ENCODE measurements at regions not wholly inside any gene's neighbourhood (a gene's known extent, or its start where the extent isn't known, plus 50 kb on each side); places are given as distances from the start of the nearest gene placed in this dataset.
"Not testable (repeated sequence)": the region's sequence is repeated elsewhere in the genome, so short reads cannot be mapped to it uniquely, and the experiment has no call there.

DNA sequence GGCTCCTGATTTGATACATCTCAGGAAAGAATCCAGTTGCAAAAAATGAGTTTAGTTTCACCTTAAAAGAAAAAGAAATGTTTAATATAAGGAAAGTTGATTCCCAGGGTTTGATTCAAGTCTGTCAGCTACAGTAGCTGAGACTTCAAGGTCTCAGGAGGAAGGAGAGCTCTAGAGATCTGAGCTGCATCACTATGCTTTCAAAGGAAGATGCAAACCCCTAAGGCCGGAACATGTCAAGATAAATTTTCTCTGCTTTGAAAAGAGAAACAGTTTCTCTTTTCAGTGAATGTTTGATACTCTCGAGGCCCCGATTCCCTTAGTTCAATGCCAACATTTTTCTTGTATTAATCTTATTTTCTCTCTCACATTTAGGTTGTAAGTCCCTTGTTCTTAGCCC lies 128.6 kb downstream of the RGPD3 start:
- Histone ChIP-seq H3K27ac (no peak overlapping the region), H3K4me3 (no peak overlapping the region)

DNA sequence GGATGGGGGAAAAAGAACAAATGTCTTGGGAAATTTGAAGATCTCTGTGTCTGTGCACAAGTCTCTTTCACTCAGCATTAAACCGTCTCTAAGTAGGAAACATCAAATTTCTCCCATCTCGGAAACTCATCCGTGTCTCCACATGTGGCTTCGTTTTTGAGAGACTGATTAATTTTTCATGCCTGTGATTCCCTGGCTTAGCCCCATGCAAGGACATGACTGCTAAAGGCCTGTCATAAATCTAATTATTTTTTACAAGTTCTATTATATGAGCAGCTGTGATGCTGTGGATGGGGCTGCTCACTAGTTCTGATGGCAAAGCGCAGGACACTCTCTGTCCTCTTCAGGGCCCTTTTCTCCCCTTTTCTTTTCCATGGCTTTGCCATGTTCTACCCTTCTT lies 129.1 kb downstream of the RGPD3 start:
- Histone ChIP-seq H3K4me3 (no peak overlapping the region), H3K27ac (no peak overlapping the region)

GRCh38 chr2:106338043-106338442 lies 130.2 kb downstream of the RGPD3 start:
- no peak overlapping the region for H3K27ac ChIP-seq
- H3K4me3 ChIP-seq: no peak overlapping the region

DNA sequence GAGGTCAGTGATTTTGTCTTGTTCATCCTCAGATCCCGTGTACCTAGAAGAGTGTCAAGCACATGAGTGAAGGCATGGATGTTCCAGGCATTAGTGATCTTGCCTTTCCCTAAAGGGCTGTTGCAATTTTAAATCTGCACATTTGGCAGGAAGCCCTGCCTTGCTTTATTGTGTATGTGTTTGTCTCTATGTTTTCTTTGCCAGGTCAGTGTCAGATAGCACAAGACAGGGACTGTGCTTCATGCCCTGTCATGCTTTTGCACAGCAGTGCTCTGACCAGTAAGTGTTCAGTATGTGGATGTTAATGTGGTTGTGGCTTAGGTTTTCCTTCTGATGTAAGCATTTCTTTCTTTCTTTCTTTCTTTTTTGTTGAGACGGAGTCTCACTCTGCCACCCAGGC lies 131.5 kb downstream of the RGPD3 start:
- Histone ChIP-seq H3K4me3 (no peak overlapping the region), H3K27ac (no peak overlapping the region)

DNA sequence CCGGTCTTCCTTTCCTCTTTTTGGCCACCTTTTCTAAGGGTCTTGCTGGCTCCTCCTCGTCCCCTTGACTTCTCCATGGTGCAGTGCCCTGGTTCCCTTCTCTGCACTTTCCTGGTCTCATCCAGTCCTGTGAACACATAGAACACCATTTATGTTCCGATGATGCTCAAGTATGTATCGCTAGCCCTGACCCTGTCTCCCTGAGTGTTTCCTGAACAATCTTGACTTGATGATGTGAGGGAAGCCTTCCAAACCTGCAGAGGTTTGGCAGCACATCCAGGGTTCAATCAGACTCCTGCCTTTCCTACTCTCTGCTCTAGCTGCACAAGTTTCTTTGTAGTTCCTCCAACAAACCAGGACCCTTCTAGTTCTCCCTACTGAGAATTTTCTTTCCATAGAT lies 132.1 kb downstream of the RGPD3 start:
- Histone ChIP-seq H3K4me3 (no peak overlapping the region), H3K27ac (no peak overlapping the region)

DNA sequence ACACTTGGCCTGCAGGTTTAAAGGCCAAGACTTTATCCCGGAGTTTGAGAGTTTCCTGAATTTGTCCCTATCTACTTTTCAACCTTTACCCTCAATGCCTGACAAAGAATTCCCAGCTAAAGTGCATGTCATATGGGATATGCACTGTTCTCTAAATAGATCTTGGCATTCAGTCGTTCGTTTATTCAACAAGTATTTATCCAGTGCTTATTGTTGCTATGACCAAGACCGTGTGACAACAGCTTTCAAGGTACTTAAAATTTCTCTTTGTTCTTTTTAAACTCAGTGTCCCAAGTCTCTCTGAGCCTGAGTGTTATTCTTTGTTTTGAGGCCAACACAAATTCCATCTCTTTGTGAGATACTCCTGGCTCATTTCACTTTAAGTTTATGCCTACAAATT lies 133.4 kb downstream of the RGPD3 start:
- H3K4me3 ChIP-seq: no peak overlapping the region
- no peak overlapping the region for H3K27ac ChIP-seq

GRCh38 chr2:106333253-106333873 lies 134.8 kb downstream of the RGPD3 start:
- H3K4me3 ChIP-seq, H3K27ac ChIP-seq: not testable (repeated sequence)

DNA sequence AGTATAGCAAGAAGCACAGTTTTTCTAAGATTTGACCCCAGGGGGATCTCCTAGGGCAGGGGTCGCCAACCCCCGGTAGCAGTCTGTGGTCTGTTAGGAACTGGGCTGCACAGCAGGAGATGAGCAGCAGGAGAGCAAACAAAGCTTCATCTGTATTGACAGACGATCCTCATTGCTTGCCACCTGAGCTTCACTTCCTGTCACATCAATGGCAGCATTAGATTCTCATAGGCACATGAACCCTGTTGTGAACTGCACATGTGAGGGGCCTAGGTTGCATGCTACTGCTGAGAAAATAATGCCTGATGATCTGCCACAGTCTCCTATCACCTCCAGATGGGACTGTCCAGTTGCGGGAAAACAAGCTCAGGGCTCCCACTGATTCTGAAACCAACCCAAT lies 136.2 kb downstream of the RGPD3 start:
- no peak overlapping the region for H3K27ac ChIP-seq
- H3K4me3 ChIP-seq: no peak overlapping the region

DNA sequence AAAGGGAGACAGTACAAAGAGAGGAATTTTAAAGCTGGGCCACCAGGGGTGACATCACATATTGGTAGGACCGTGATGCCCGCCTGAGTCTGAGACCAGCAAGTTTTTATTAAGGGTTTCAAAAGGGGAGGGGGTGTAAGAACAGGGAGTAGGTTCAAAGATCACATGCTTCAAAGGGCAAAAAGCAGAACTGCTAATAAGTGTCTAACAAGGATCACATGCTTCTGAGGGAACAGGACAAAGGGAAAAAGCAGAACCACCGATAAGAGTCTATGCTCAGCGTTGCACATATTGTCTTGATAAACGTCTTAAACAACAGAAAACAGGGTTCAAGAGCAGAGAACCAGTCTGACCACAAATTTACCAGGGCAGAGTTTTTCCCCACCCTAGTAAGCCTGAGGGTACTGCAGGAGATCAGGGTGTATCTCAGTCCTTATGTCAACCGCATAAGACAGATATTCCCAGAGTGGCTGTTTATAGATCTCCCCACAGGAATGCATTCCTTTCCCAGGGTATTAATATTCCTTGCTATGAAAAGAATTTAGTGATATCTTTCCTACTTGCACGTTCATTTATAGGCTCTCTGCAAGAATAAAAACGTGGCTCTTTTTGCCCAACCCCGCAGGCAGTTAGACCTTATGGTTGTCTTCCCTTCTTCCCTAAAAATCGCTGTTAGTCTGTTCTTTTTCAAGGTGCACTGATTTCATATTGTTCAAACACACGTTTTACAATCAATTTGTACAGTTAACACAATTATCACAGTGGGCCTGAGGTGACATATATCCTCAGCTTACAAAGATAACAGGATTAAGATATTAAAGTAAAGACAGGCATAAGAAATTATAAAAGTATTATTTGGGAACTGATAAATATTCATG lies 136.5 kb upstream of the UXS1 start:
- not testable (repeated sequence) for H3K4me3 ChIP-seq, H3K27ac ChIP-seq

DNA sequence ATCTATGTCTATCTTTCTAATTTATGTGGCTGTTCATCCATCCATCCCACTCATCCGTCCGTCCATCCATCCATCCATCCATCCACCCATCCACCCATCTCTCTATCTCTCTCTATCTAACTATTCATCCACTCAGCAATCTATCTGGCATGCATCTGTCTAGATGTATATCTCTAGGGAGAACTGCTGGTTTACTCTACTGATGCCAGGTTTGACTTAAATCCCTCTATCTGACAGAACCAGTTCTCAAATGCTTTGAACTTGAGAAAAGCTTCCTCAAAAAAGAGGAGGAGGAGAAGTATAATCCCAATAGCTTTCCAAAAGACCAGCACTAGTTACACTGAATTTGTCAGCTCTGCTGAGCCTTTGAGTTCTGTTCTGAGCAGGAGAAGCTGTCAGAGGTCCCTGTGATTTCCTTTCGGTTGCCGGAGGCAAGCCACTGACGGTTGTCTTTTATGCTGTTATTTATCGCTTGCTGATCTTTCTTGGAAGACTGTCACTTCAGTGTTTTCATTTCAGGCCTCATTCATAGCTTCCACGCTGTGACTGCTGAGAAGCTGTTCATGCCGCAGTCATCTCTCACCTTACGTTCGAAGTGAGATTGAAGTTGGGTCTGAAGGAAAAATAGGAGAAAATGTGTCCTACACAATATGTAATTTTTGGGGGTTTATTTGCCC lies 129.4 kb upstream of the UXS1 start:
- no peak overlapping the region for H3K4me3 ChIP-seq
- H3K27ac ChIP-seq: no peak overlapping the region

DNA sequence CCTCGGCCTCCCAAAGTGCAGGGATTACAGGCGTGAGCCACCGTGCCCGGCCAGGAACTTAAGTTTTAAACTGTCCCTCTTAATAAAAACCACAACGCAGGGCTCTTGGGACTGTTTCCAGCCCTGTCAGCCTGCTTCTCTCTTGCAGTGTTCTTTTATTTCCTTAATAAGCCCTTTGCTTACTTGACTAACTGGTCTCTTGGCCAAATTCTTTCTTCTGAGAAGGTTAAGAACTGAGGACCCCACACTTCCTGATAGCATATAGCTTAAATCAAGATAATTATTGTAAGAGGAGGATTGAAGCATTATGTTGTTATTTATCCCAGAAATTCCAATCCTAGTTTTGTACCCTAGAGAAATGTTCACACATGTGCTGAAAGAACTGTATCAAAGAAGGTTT lies 128.2 kb upstream of the UXS1 start:
- no peak overlapping the region for H3K4me3 ChIP-seq
- H3K27ac ChIP-seq: no peak overlapping the region

GRCh38 chr2:106320439-106320838 lies 126.3 kb upstream of the UXS1 start:
- H3K27ac ChIP-seq, H3K4me3 ChIP-seq: not testable (repeated sequence)

- H3K27ac ChIP-seq: no peak overlapping the region
- no peak overlapping the region for H3K4me3 ChIP-seq
These were observed 122.8 kb upstream of the UXS1 start for GRCh38 chr2:106316915-106317314.

- Histone ChIP-seq H3K4me3 (no peak overlapping the region), H3K27ac (no peak overlapping the region)
These were observed 120.3 kb upstream of the UXS1 start for GRCh38 chr2:106314444-106314843.

DNA sequence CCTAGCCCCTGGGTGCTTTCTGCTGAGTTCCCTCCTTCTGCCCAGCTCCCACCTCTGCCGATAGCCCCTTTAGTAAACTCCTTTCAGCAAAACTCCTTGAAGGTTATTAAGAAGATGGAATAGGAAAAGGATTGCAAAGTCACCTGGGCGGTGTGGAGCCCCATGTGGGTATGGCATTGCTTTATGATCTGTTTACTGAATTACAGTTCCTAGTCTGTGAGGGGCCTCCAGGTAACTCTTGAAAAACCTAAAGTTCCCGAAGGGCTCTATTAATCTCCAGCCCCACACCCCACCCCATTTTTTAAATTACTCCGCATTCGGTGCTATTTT lies 116.9 kb upstream of the UXS1 start:
- H3K27ac ChIP-seq: no peak overlapping the region

GRCh38 chr2:106307860-106308259 lies 113.8 kb upstream of the UXS1 start:
- Histone ChIP-seq H3K27ac (no peak overlapping the region), H3K4me3 (no peak overlapping the region)

More for the DNA sequence above, 116.9 kb upstream of the UXS1 start:
- no peak overlapping the region for H3K4me3 ChIP-seq

DNA sequence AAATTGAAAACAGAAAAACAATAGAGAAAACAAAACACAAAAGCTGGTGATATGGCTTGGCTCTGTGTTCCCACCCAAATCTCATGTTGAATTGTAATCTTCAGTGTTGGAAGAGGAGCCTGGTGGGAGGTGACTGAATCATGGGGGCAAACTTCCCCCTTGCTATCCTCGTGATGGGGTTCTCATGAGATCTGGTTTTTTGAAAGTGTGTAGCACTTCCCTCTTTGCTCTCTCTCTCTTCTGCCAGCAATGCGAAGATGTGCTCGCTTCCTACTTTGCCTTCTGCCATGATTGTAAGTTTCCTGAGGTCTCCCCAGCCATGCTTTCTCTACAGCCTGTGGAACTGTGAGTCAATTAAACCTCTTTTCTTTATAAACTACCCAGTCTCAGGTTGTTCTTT lies 112.3 kb upstream of the UXS1 start:
- Histone ChIP-seq H3K27ac (no peak overlapping the region), H3K4me3 (no peak overlapping the region)

GRCh38 chr2:106304612-106305184 lies 110.6 kb upstream of the UXS1 start:
- Histone ChIP-seq H3K4me3 (no peak overlapping the region), H3K27ac (no peak overlapping the region)

DNA sequence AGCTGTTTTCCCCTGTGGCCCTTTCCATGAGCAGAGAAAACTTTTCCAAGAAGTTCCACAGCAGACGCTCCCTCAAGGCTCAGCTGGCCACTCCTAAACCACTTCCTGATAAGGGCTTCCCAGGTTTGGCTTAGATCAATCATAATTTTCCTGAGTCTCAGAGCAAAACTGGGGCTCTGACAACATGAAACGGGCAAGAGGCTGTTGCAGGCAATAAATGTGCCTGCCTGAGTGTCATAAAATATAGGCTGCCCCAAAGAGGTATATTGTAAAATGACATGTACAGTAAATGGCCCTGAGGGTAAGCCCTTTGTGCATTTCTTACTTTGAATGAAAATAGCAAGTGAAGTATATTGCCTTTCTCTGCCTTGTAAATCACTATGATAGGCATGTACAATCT lies 105.6 kb upstream of the UXS1 start:
- no peak overlapping the region for H3K27ac ChIP-seq
- H3K4me3 ChIP-seq: no peak overlapping the region

GRCh38 chr2:106296182-106296815 lies 102.2 kb upstream of the UXS1 start:
- no peak overlapping the region for H3K27ac ChIP-seq
- no peak overlapping the region for H3K4me3 ChIP-seq

Measured in skin epidermis (tissue), 12 donors.